ENCODE measurements at regions not wholly inside any gene's neighbourhood (a gene's known extent, or its start where the extent isn't known, plus 50 kb on each side); places are given as distances from the start of the nearest gene placed in this dataset. TPM values are rescaled to one million over a fixed set of nuclear protein-coding genes. Genes with fewer than 3 reads are reported as not detected.
"Not testable (repeated sequence)": the region's sequence is repeated elsewhere in the genome, so short reads cannot be mapped to it uniquely, and the experiment has no call there.

DNA sequence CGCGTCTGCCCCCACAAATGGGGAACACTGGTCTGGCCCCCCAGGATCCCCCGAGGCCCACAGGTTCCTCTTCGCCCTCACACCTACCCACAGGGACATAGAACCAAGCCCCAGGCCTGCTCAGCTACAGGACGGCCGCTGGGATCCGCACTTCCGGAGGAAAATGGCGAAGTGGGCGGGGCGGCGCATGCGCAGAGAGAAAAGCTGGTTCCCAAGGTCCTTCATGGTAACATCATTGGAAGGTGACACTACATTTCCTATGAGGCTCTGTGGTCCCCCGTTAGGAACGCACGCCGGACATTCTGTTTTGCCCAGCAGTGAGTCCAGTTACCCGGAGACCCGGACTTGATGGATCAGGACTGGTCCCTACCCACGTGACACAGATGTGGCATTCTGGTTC, 1486.2 kb upstream of the USP9Y start:
- H3K36me3 ChIP-seq (replicated peaks in 1 of 2; ENCODE audit: insufficient read depth in 1 of 2, low read depth in 2 of 2); H3K4me1 ChIP-seq; H3K4me3 ChIP-seq; H3K9me3 ChIP-seq; intact Hi-C loops (cut with DNase I); H3K27me3 ChIP-seq; ATAC-seq: not testable (repeated sequence)
- peak in 2 of 4 donors; percentile 30 to 54 for DNase-seq
- peak in 1 of 3 donors; percentile 26 for TF ChIP-seq POLR2A (IDR thresholded peaks at IDR 0.05)
- peak overlapping the region in 1 of 4 donors; percentile 30 for H3K27ac ChIP-seq
- WGBS, 2 donors, result 38 to 40% methylated on average over 5 to 20 of the region's 20 CpGs

Small RNA genes lying in the stretch of these regions (small RNA-seq; reads per million reads assigned to genes)
- gene AC134878.1 (not detected), gene AC140113.1 (not detected), gene AC140113.2 (not detected), gene AC140113.3 (not detected), gene AC140113.4 (not detected), gene ANKRD20A6P (not detected)
